ENCODE measurements at regions not wholly inside any gene's neighbourhood (a gene's known extent, or its start where the extent isn't known, plus 50 kb on each side); places are given as distances from the start of the nearest gene placed in this dataset.

DNA sequence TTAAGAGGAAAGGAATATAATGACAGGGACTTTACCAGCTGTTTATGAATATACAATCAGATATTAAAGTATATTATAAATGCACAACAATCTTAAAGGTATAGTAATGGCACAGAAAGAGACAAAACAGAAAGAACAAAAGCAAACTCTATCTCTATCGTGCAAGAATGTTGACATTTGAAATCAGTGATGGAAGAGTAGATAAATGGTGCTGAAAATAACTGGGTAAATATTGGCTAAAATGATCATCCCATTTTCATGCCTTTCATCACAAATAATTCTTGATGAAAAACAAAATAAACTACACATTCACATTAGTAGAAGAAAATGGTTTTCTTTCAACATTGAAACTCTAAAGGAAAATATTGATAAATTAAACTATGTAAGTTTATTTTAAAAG, 495.9 kb downstream of the IRS1 start (continued):
- TF ChIP-seq, protein P1, sequence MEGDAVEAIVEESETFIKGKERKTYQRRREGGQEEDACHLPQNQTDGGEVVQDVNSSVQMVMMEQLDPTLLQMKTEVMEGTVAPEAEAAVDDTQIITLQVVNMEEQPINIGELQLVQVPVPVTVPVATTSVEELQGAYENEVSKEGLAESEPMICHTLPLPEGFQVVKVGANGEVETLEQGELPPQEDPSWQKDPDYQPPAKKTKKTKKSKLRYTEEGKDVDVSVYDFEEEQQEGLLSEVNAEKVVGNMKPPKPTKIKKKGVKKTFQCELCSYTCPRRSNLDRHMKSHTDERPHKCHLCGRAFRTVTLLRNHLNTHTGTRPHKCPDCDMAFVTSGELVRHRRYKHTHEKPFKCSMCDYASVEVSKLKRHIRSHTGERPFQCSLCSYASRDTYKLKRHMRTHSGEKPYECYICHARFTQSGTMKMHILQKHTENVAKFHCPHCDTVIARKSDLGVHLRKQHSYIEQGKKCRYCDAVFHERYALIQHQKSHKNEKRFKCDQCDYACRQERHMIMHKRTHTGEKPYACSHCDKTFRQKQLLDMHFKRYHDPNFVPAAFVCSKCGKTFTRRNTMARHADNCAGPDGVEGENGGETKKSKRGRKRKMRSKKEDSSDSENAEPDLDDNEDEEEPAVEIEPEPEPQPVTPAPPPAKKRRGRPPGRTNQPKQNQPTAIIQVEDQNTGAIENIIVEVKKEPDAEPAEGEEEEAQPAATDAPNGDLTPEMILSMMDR (conservative IDR thresholded peaks at IDR 0.05; ENCODE audit: low read depth in 2 of 2) = no peak
- TF ChIP-seq ZNF331 (CRISPR knock-in tag; IDR thresholded peaks at IDR 0.05; ENCODE audit: low read depth) (no peak), CREB1 (CRISPR knock-in tag; IDR thresholded peaks at IDR 0.05; ENCODE audit: low read depth) (no peak), NANOG (IDR thresholded peaks at IDR 0.05; ENCODE audit: borderline replicate concordance) (no peak)

DNA sequence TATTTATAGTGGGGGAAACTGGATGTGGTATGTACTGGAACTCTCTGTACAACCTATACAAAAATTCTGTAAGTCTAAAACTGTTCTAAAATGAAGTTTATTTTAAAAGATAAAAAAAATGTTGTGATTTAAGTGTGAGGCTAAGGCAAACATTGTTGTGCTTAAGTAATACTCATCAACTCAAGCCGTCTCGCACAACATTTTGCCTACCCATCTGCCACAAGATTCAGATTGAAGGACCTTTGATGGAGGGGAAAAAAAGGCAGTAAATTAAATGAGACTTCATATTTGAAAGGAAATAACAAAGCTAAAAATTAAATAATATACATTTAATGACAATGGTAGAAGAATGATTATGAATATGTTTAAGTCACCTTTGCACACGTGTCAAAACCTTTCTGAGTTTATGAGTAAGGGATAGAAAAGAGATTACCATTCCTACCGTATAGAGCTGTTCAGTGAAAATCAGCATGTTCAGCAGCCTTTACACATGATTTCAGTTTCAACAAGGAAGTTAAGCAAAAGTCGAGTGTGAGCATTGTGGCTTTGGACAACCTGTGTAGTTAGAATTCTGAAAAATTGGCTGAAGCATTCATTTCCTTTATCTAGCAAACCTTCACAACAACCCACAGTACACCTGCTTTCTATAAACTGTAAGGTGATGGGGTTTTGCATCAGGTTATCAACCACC, 499.3 kb downstream of the IRS1 start:
- H3K27ac ChIP-seq (ENCODE audit: low read depth) = no peak overlapping the region
- ATAC-seq = no peak
- Mint-ChIP-seq H3K27ac (no peak overlapping the region), H3K27me3 (ENCODE audit: insufficient read depth, low read depth, poor library complexity) (no peaks in the 10 kb centered on the region), H3K9me3 (no peaks in the 10 kb centered on the region), H3K4me1 (no peaks in the 10 kb centered on the region), H3K36me3 (ENCODE audit: low read depth) (no peaks in the 10 kb centered on the region), H3K4me3 (no peak overlapping the region)
- no peaks in the 10 kb centered on the region for H3K79me2 ChIP-seq (replicated peaks; ENCODE audit: insufficient read depth)
- no peak overlapping the region for H2AFZ ChIP-seq
- no peaks in the 10 kb centered on the region for H4K20me1 ChIP-seq (replicated peaks; ENCODE audit: insufficient read depth)
- H3F3A ChIP-seq (replicated peaks; ENCODE audit: low read depth) = no peaks in the 10 kb centered on the region
- H3K27me3 ChIP-seq (ENCODE audit: insufficient read depth) = no peaks in the 10 kb centered on the region
- no peak for DNase-seq (ENCODE audit: low spot score)
- H3K9me2 ChIP-seq (ENCODE audit: insufficient read depth) = no peaks in the 10 kb centered on the region
- TF ChIP-seq, protein P1 (conservative IDR thresholded peaks at IDR 0.05; ENCODE audit: low read depth in 2 of 2) = no peak
- TF ChIP-seq POLR2AphosphoS5 (IDR thresholded peaks at IDR 0.05; ENCODE audit: low read depth) (no peak), EZH2phosphoT487 (IDR thresholded peaks at IDR 0.05; ENCODE audit: unreplicated experiment) (no peak), JUNB (IDR thresholded peaks at IDR 0.05; ENCODE audit: unreplicated experiment) (no peak), ZNF114 (CRISPR knock-in tag; IDR thresholded peaks at IDR 0.05) (no peak), CREB1 (CRISPR knock-in tag; IDR thresholded peaks at IDR 0.05; ENCODE audit: low read depth) (no peak), NANOG (IDR thresholded peaks at IDR 0.05; ENCODE audit: borderline replicate concordance) (no peak), EZH2 (IDR thresholded peaks at IDR 0.05; ENCODE audit: low read depth, unreplicated experiment) (no peak)
- TF ChIP-seq, protein P2, sequence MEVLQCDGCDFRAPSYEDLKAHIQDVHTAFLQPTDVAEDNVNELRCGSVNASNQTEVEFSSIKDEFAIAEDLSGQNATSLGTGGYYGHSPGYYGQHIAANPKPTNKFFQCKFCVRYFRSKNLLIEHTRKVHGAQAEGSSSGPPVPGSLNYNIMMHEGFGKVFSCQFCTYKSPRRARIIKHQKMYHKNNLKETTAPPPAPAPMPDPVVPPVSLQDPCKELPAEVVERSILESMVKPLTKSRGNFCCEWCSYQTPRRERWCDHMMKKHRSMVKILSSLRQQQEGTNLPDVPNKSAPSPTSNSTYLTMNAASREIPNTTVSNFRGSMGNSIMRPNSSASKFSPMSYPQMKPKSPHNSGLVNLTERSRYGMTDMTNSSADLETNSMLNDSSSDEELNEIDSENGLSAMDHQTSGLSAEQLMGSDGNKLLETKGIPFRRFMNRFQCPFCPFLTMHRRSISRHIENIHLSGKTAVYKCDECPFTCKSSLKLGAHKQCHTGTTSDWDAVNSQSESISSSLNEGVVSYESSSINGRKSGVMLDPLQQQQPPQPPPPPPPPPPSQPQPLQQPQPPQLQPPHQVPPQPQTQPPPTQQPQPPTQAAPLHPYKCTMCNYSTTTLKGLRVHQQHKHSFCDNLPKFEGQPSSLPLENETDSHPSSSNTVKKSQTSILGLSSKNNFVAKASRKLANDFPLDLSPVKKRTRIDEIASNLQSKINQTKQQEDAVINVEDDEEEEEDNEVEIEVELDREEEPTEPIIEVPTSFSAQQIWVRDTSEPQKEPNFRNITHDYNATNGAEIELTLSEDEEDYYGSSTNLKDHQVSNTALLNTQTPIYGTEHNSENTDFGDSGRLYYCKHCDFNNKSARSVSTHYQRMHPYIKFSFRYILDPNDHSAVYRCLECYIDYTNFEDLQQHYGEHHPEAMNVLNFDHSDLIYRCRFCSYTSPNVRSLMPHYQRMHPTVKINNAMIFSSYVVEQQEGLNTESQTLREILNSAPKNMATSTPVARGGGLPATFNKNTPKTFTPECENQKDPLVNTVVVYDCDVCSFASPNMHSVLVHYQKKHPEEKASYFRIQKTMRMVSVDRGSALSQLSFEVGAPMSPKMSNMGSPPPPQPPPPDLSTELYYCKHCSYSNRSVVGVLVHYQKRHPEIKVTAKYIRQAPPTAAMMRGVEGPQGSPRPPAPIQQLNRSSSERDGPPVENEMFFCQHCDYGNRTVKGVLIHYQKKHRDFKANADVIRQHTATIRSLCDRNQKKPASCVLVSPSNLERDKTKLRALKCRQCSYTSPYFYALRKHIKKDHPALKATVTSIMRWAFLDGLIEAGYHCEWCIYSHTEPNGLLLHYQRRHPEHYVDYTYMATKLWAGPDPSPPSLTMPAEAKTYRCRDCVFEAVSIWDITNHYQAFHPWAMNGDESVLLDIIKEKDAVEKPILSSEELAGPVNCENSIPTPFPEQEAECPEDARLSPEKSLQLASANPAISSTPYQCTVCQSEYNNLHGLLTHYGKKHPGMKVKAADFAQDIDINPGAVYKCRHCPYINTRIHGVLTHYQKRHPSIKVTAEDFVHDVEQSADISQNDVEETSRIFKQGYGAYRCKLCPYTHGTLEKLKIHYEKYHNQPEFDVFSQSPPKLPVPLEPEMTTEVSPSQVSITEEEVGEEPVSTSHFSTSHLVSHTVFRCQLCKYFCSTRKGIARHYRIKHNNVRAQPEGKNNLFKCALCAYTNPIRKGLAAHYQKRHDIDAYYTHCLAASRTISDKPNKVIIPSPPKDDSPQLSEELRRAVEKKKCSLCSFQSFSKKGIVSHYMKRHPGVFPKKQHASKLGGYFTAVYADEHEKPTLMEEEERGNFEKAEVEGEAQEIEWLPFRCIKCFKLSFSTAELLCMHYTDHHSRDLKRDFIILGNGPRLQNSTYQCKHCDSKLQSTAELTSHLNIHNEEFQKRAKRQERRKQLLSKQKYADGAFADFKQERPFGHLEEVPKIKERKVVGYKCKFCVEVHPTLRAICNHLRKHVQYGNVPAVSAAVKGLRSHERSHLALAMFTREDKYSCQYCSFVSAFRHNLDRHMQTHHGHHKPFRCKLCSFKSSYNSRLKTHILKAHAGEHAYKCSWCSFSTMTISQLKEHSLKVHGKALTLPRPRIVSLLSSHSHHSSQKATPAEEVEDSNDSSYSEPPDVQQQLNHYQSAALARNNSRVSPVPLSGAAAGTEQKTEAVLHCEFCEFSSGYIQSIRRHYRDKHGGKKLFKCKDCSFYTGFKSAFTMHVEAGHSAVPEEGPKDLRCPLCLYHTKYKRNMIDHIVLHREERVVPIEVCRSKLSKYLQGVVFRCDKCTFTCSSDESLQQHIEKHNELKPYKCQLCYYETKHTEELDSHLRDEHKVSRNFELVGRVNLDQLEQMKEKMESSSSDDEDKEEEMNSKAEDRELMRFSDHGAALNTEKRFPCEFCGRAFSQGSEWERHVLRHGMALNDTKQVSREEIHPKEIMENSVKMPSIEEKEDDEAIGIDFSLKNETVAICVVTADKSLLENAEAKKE (CRISPR knock-in tag; IDR thresholded peaks at IDR 0.05) = no peak
- TF ChIP-seq, protein P3, sequence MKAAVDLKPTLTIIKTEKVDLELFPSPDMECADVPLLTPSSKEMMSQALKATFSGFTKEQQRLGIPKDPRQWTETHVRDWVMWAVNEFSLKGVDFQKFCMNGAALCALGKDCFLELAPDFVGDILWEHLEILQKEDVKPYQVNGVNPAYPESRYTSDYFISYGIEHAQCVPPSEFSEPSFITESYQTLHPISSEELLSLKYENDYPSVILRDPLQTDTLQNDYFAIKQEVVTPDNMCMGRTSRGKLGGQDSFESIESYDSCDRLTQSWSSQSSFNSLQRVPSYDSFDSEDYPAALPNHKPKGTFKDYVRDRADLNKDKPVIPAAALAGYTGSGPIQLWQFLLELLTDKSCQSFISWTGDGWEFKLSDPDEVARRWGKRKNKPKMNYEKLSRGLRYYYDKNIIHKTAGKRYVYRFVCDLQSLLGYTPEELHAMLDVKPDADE (IDR thresholded peaks at IDR 0.05) = no peak
- no peak overlapping the region for H3K4me2 ChIP-seq
- H3K4me1 ChIP-seq (ENCODE audit: insufficient read depth) = no peaks in the 10 kb centered on the region
- H3K36me3 ChIP-seq (ENCODE audit: insufficient read depth) = no peaks in the 10 kb centered on the region
- H3K4me3 ChIP-seq = no peak overlapping the region
